H9 (cell line): ENCODE measurements at regions not wholly inside any gene's neighbourhood (a gene's known extent, or its start where the extent isn't known, plus 50 kb on each side); places are given as distances from the start of the nearest gene placed in this dataset.

Experiments used
- DNase-seq: peaks from one replicate; pipeline ENCODE4 v3.0.0-alpha.2; 2017
- H2AFZ ChIP-seq: one replicate; pipeline ENCODE4 v1.6.1; 2013; ENCODE audit warnings: mild to moderate bottlenecking, low read length, control low read depth, moderate library complexity
- H2AK5ac ChIP-seq: 2 replicates; pipeline ENCODE4 v1.6.1; 2013; ENCODE audit warnings: low read length, control low read depth, mixed read lengths; ENCODE audit not compliant: insufficient read length
- H2BK120ac ChIP-seq: one replicate; pipeline ENCODE4 v1.6.1; 2013; ENCODE audit warnings: low read depth, mild to moderate bottlenecking, low read length, control low read depth, inconsistent platforms; ENCODE audit not compliant: poor library complexity, severe bottlenecking
- H2BK12ac ChIP-seq: 2 replicates; pipeline ENCODE4 v1.6.1; 2013; ENCODE audit warnings: low read length, control low read depth, mixed read lengths, low read depth; ENCODE audit not compliant: insufficient read length
- H2BK15ac ChIP-seq: 2 replicates; pipeline ENCODE4 v1.6.1; 2013; ENCODE audit warnings: low read depth, low read length, control low read depth
- H2BK20ac ChIP-seq: one replicate; pipeline ENCODE4 v1.6.1; 2013; ENCODE audit warnings: low read depth, mild to moderate bottlenecking, low read length, control low read depth, inconsistent platforms; ENCODE audit not compliant: poor library complexity, severe bottlenecking
- H2BK5ac ChIP-seq: 2 replicates; pipeline ENCODE4 v1.6.1; 2013; ENCODE audit warnings: low read length, control low read depth, mixed read lengths; ENCODE audit not compliant: insufficient read length
- H3K14ac ChIP-seq: 2 replicates; pipeline ENCODE4 v1.6.1; 2013; ENCODE audit warnings: low read length, control low read depth; ENCODE audit not compliant: insufficient read depth
- H3K18ac ChIP-seq: 2 replicates; pipeline ENCODE4 v1.6.1; 2013; ENCODE audit warnings: low read depth, mild to moderate bottlenecking, mixed read lengths, low read length, control low read depth; ENCODE audit not compliant: insufficient read length
- H3K23ac ChIP-seq: 2 replicates; pipeline ENCODE4 v1.6.1; 2013; ENCODE audit warnings: low read length, control low read depth, mixed read lengths, low read depth; ENCODE audit not compliant: insufficient read length
- H3K23me2 ChIP-seq: 2 replicates; pipeline ENCODE4 v1.6.1; 2013; ENCODE audit warnings: low read depth, mild to moderate bottlenecking, mixed read lengths, low read length, control low read depth; ENCODE audit not compliant: insufficient read length, poor library complexity, severe bottlenecking
- H3K27ac ChIP-seq: 2 replicates; pipeline ENCODE4 v1.5.1; 2013; ENCODE audit warnings: low read length, control low read depth, mixed read lengths, low read depth; ENCODE audit not compliant: insufficient read length
- H3K27me3 ChIP-seq: 2 replicates; pipeline ENCODE4 v1.6.1; 2013; ENCODE audit warnings: low read length, control low read depth, inconsistent platforms; ENCODE audit not compliant: insufficient read depth
- H3K4ac ChIP-seq: 2 replicates; pipeline ENCODE4 v1.6.1; 2013; ENCODE audit warnings: low read depth, mild to moderate bottlenecking, control low read depth, inconsistent platforms, low read length, moderate library complexity
- H3K4me1 ChIP-seq: 2 replicates; pipeline ENCODE4 v1.6.1; 2013; ENCODE audit warnings: low read length, control low read depth, inconsistent platforms; ENCODE audit not compliant: insufficient read depth
- H3K4me2 ChIP-seq: 2 replicates; pipeline ENCODE4 v1.6.1; 2013; ENCODE audit warnings: low read length, control low read depth, mixed read lengths; ENCODE audit not compliant: insufficient read length, insufficient read depth
- H3K56ac ChIP-seq: 2 replicates; pipeline ENCODE4 v1.6.1; 2013; ENCODE audit warnings: low read depth, mild to moderate bottlenecking, mixed read lengths, low read length, control low read depth; ENCODE audit not compliant: insufficient read length
- H3K79me1 ChIP-seq: 2 replicates; pipeline ENCODE4 v1.6.1; 2013; ENCODE audit warnings: low read depth, mild to moderate bottlenecking, moderate library complexity, low read length, control low read depth, inconsistent platforms; ENCODE audit not compliant: insufficient read depth, poor library complexity, severe bottlenecking
- H3K79me2 ChIP-seq: 2 replicates; pipeline ENCODE4 v1.6.1; 2013; ENCODE audit warnings: low read length, control low read depth, inconsistent platforms; ENCODE audit not compliant: insufficient read depth
- H3K9ac ChIP-seq: 2 replicates; pipeline ENCODE4 v1.6.1; 2013; ENCODE audit warnings: low read length, control low read depth, mixed read lengths; ENCODE audit not compliant: insufficient read length; ENCODE audit errors: extremely low read depth
- H3K9me3 ChIP-seq: one replicate; pipeline ENCODE4 v1.6.1; 2013; ENCODE audit warnings: low read depth, low read length, inconsistent platforms; ENCODE audit not compliant: control insufficient read depth
- H3T11ph ChIP-seq: one replicate; pipeline ENCODE4 v1.6.1; 2013; ENCODE audit warnings: mild to moderate bottlenecking, low read length, control low read depth, inconsistent platforms
- H4K20me1 ChIP-seq: one replicate; pipeline ENCODE4 v1.6.1; 2013; ENCODE audit not compliant: control insufficient read depth, insufficient read length, insufficient read depth
- H4K5ac ChIP-seq: 2 replicates; pipeline ENCODE4 v1.6.1; 2013; ENCODE audit warnings: low read depth, mild to moderate bottlenecking, mixed read lengths, low read length, control low read depth; ENCODE audit not compliant: insufficient read length
- H4K8ac ChIP-seq: replicated peaks from 2 replicates; pipeline ENCODE4 v1.6.1; 2013; ENCODE audit warnings: low read length, control low read depth, mixed read lengths, low read depth; ENCODE audit not compliant: insufficient read length
- H4K91ac ChIP-seq: 2 replicates; pipeline ENCODE4 v1.6.1; 2013; ENCODE audit warnings: low read depth, mild to moderate bottlenecking, moderate library complexity, mixed read lengths, low read length, control low read depth; ENCODE audit not compliant: insufficient read length
- H3K27ac Mint-ChIP-seq, 3 experiments: 2 replicates in 2 of 3; 3 replicates in 1 of 3; pipeline ENCODE4 v1.8.0; 2020 to 2021; ENCODE audit warnings: mixed read lengths in 3 of 3, mild to moderate bottlenecking in 1 of 3, moderate library complexity in 1 of 3
- H3K27me3 Mint-ChIP-seq: 2 replicates; pipeline ENCODE4 v1.8.0; 2021; ENCODE audit warnings: low read depth, mild to moderate bottlenecking, moderate library complexity, mixed read lengths
- H3K36me3 Mint-ChIP-seq, 3 experiments: 2 replicates in 2 of 3; 3 replicates in 1 of 3; pipeline ENCODE4 v1.8.0; 2020 to 2021; ENCODE audit warnings: low read depth in 3 of 3, mixed read lengths in 3 of 3; ENCODE audit not compliant: insufficient read depth in 1 of 3
- H3K4me1 Mint-ChIP-seq, 2 experiments: 2 replicates each; pipeline ENCODE4 v1.8.0; 2020; ENCODE audit warnings: mixed read lengths in 2 of 2
- H3K4me3 Mint-ChIP-seq, 2 experiments: 2 replicates in 1 of 2; 3 replicates in 1 of 2; pipeline ENCODE4 v1.8.0; 2020 to 2021; ENCODE audit warnings: mild to moderate bottlenecking in 2 of 2, mixed read lengths in 2 of 2, moderate library complexity in 1 of 2
- H3K9me3 Mint-ChIP-seq, 2 experiments: 2 replicates in 1 of 2; 3 replicates in 1 of 2; pipeline ENCODE4 v1.8.0; 2020; ENCODE audit warnings: mild to moderate bottlenecking in 2 of 2, mixed read lengths in 2 of 2, moderate library complexity in 1 of 2
- CTCF ChIP-seq: fragments of 200-600 bp; sonication (generic); conservative IDR thresholded peaks from 3 replicates; pipeline ENCODE4 v1.8.0; 2021; ENCODE audit warnings: antibody characterized with exemption, mild to moderate bottlenecking
- whole genome bisulfite sequencing: extraction: QIAGEN DNeasy Blood & Tissue Kit; methylation state at CpG from one replicate; pipeline ENCODE4 v1.1.7; 2013; ENCODE audit warnings: missing lambda C conversion rate, low lambda C conversion rate, mixed read lengths; ENCODE audit not compliant: insufficient read length; ENCODE audit errors: extremely low coverage; 5-methylcytosine and 5-hydroxymethylcytosine counted together

- H4K20me1 ChIP-seq: no peaks in the 10 kb centered on the region
- H3K23ac ChIP-seq: no peak overlapping the region
- no CpG with 5 or more reads among the region's 1 CpG for WGBS
- no peaks in the 10 kb centered on the region; a peak in 1 of 7 replicates for H3K36me3 Mint-ChIP-seq
- H3K14ac ChIP-seq: no peak overlapping the region
- no peaks in the 10 kb centered on the region for H3K23me2 ChIP-seq
- no peaks in the 10 kb centered on the region for H3K27me3 Mint-ChIP-seq
- H2AK5ac ChIP-seq: no peak overlapping the region
- peak; percentile 64 for TF ChIP-seq CTCF
- no peak overlapping the region for H4K5ac ChIP-seq
- H2BK15ac ChIP-seq: no peak overlapping the region
- H2BK120ac ChIP-seq: no peak overlapping the region
- H4K91ac ChIP-seq: no peak overlapping the region
- no peak overlapping the region for H3K4me2 ChIP-seq
- no peaks in the 10 kb centered on the region for H3K9me3 Mint-ChIP-seq
- no peak overlapping the region for H3K56ac ChIP-seq
- H3T11ph ChIP-seq: no peak overlapping the region
- H4K8ac ChIP-seq: no peak overlapping the region
- no peak overlapping the region for H3K4me3 Mint-ChIP-seq
- H3K79me1 ChIP-seq: no peaks in the 10 kb centered on the region
- H3K9ac ChIP-seq: no peak overlapping the region
- DNase-seq: no peak
- H3K4me1 Mint-ChIP-seq: no peaks in the 10 kb centered on the region
- no peak overlapping the region for H3K27ac Mint-ChIP-seq
- no peak overlapping the region for H2BK5ac ChIP-seq
- no peaks in the 10 kb centered on the region for H3K9me3 ChIP-seq
- no peak overlapping the region for H2BK12ac ChIP-seq
- no peaks in the 10 kb centered on the region for H3K27me3 ChIP-seq
- no peak overlapping the region for H3K4ac ChIP-seq
- H2AFZ ChIP-seq: no peak overlapping the region
- no peaks in the 10 kb centered on the region for H3K4me1 ChIP-seq
- H3K18ac ChIP-seq: no peak overlapping the region
- H3K27ac ChIP-seq: no peak overlapping the region
- H2BK20ac ChIP-seq: no peak overlapping the region
- H3K79me2 ChIP-seq: no peaks in the 10 kb centered on the region
These were observed 127.9 kb upstream of the NOL4 start for GRCh38 chr18:34352385-34353163.
